Jurkat, Clone E6-1 (cell line): ENCODE measurements at regions not wholly inside any gene's neighbourhood (a gene's known extent, or its start where the extent isn't known, plus 50 kb on each side); places are given as distances from the start of the nearest gene placed in this dataset.

ENCODE experiments used
- DNase-seq: peaks from one replicate; pipeline ENCODE4 v3.0.0-alpha.2; 2011; ENCODE audit warnings: low read depth, low spot score
- H3K4me3 ChIP-seq: 2 replicates; pipeline ENCODE4 v1.5.1; 2011; ENCODE audit warnings: mild to moderate bottlenecking, low read length, control low read depth, moderate library complexity

GRCh38 chr18:55123361-55123760, 164.1 kb upstream of the CCDC68 start:
- no peak for DNase-seq

GRCh38 chr18:55121397-55122170, 162.3 kb upstream of the CCDC68 start:
- no peak for DNase-seq
- H3K4me3 ChIP-seq, result no peak overlapping the region

More at GRCh38 chr18:55123361-55123760, 164.1 kb upstream of the CCDC68 start:
- H3K4me3 ChIP-seq, result no peak overlapping the region

GRCh38 chr18:55120896-55121295, 161.6 kb upstream of the CCDC68 start:
- DNase-seq, result no peak
- no peak overlapping the region for H3K4me3 ChIP-seq

GRCh38 chr18:55119434-55119833, 160.2 kb upstream of the CCDC68 start:
- no peak for DNase-seq
- H3K4me3 ChIP-seq, result no peak overlapping the region

- no peak for DNase-seq
- H3K4me3 ChIP-seq, result no peak overlapping the region
These were observed 159.8 kb upstream of the CCDC68 start for GRCh38 chr18:55119016-55119415.

GRCh38 chr18:55116863-55117262, 157.6 kb upstream of the CCDC68 start:
- no peak for DNase-seq
- H3K4me3 ChIP-seq, result no peak overlapping the region

GRCh38 chr18:55115606-55116005, 156.3 kb upstream of the CCDC68 start:
- no peak overlapping the region for H3K4me3 ChIP-seq
- no peak for DNase-seq

GRCh38 chr18:55114876-55115275, 155.6 kb upstream of the CCDC68 start:
- H3K4me3 ChIP-seq, result no peak overlapping the region
- no peak for DNase-seq

- DNase-seq, result no peak
- H3K4me3 ChIP-seq, result no peak overlapping the region
These were observed 154.5 kb upstream of the CCDC68 start for GRCh38 chr18:55113800-55114199.

GRCh38 chr18:55111271-55111670, 152.0 kb upstream of the CCDC68 start:
- no peak for DNase-seq

GRCh38 chr18:55110436-55110835, 151.2 kb upstream of the CCDC68 start:
- DNase-seq, result no peak
- H3K4me3 ChIP-seq, result no peak overlapping the region

More at GRCh38 chr18:55111271-55111670, 152.0 kb upstream of the CCDC68 start:
- no peak overlapping the region for H3K4me3 ChIP-seq

GRCh38 chr18:55109818-55110414, 150.7 kb upstream of the CCDC68 start:
- no peak for DNase-seq

GRCh38 chr18:55106906-55107305, 147.6 kb upstream of the CCDC68 start:
- no peak for DNase-seq
- no peak overlapping the region for H3K4me3 ChIP-seq

More at GRCh38 chr18:55109818-55110414, 150.7 kb upstream of the CCDC68 start:
- H3K4me3 ChIP-seq, result no peak overlapping the region

GRCh38 chr18:55106466-55106865, 147.2 kb upstream of the CCDC68 start:
- no peak for DNase-seq
- no peak overlapping the region for H3K4me3 ChIP-seq

- DNase-seq, result no peak
These were observed 146.6 kb upstream of the CCDC68 start for GRCh38 chr18:55105873-55106272.

GRCh38 chr18:55102958-55103456, 143.7 kb upstream of the CCDC68 start:
- no peak overlapping the region for H3K4me3 ChIP-seq
- no peak for DNase-seq

More at GRCh38 chr18:55105873-55106272, 146.6 kb upstream of the CCDC68 start:
- H3K4me3 ChIP-seq, result no peak overlapping the region

GRCh38 chr18:55102501-55102900, 143.2 kb upstream of the CCDC68 start:
- no peak for DNase-seq

GRCh38 chr18:55101458-55101824, 142.2 kb upstream of the CCDC68 start:
- H3K4me3 ChIP-seq, result no peak overlapping the region
- DNase-seq, result no peak

More at GRCh38 chr18:55102501-55102900, 143.2 kb upstream of the CCDC68 start:
- no peak overlapping the region for H3K4me3 ChIP-seq

- no peak overlapping the region for H3K4me3 ChIP-seq
- DNase-seq, result no peak
These were observed 141.7 kb upstream of the CCDC68 start for GRCh38 chr18:55100817-55101457.
